MV-4-11 (cell line): ENCODE measurements at regions not wholly inside any gene's neighbourhood (a gene's known extent, or its start where the extent isn't known, plus 50 kb on each side); places are given as distances from the start of the nearest gene placed in this dataset.
A peak's percentile ranks its signal among the peaks of the same experiment; 100 is the strongest.

ENCODE experiments used
- DNase-seq: peaks from one replicate; lab custom pipeline; 2025; lab: John Stamatoyannopoulos, UW

DNA sequence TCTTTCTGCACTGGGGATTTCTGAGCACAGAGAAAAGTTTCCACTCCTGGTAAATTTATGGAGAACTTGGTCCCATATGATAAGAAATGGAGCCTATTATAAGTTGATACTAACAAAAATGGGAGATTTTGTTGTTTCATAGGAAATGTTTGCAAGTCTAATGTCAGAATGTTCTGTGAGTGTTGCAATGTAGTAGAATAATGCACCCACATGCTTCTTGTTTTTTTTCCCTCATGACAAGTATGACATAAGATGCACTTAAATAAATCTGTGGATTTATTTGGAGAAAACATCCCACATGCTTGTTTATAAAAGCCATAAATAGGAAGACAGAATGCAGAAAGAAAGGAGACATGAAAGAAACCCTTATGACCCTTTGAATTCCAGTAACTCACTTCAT lies 50.8 kb upstream of the KCNJ6 start:
- DNase-seq, result no peak

DNA sequence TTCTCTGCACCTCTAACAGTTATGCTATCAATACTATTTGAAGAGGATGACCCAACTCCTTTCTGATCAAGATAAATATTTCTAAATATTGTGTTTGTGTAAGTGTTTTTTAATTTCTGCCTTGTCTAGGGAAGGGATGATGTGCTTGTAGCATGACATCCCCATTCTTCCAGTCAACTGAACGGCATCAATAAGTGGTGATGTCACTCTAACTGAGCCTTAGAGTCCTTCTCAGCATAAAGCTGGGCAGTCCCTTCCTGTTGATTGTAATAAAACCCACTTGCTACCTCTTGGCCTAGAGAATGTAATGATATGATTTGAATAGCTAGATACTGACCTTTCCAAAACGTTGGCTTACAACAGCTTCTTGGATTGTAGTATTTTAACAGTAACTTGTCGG lies 52.5 kb upstream of the KCNJ6 start:
- no peak for DNase-seq

DNA sequence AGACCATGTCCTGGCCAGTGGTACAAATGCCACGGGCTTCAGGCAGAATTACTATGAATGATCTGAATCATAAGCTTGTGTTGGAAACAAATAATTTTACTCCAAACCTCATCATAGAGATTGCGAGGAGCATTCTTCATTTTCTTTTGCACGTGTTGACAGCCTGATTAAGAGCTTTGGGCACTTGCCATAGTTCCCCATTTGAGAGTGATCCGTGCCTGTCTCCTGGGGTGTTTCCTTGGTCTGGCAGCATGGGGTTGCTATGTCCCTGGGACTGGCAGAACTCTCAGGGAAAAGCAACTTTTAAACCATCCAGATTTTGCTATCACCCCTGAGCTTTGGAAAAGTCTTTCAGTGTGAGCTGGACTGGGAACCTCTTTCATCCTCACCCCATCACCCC lies 54.3 kb upstream of the KCNJ6 start:
- no peak for DNase-seq

DNA sequence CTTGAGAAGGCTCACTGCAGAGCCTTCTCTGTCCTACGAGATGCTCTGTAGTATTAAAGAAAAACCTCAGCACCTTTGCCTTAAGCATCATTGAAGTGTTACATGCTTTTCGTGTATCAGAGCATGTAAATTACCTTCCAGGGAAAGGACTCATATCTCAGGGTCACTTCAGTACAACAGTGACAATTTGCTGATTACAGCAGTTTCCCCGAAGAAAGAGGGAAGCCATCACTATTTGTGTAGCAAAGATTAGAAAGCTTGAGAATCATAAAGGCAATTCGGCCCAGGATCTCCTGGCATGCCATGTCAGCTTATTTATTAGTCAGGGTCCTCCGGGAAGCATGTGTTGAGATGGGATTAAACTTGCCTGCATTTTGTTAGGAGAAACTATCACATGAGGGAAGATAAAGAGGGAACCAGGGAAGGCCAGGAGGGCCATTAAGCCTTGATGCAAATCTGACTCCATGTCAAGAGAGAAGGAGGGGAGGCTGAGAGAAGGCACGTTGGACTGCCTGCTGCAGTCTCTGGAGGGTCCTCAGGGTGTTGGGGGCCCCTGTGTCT lies 55.2 kb upstream of the KCNJ6 start:
- no peak for DNase-seq

DNA sequence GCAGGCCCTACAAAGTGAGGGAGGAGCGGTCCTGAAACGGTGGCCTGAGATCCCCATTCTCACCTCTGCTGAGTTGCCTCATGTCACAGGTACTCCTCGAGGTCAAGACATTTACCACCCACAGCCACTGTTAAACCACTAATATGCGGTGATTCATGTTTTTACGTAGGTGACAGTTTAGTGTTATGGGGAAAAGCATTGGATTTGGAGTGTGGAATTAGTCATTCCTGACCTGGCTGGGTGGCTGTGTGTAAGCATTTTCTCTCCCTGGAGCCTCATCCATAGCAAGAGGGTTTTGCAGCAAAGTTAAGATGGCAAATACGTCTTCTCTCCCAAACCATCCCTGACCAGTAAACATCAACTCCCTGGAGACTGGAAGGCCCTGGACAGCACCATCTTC lies 57.8 kb upstream of the KCNJ6 start:
- DNase-seq, result no peak

DNA sequence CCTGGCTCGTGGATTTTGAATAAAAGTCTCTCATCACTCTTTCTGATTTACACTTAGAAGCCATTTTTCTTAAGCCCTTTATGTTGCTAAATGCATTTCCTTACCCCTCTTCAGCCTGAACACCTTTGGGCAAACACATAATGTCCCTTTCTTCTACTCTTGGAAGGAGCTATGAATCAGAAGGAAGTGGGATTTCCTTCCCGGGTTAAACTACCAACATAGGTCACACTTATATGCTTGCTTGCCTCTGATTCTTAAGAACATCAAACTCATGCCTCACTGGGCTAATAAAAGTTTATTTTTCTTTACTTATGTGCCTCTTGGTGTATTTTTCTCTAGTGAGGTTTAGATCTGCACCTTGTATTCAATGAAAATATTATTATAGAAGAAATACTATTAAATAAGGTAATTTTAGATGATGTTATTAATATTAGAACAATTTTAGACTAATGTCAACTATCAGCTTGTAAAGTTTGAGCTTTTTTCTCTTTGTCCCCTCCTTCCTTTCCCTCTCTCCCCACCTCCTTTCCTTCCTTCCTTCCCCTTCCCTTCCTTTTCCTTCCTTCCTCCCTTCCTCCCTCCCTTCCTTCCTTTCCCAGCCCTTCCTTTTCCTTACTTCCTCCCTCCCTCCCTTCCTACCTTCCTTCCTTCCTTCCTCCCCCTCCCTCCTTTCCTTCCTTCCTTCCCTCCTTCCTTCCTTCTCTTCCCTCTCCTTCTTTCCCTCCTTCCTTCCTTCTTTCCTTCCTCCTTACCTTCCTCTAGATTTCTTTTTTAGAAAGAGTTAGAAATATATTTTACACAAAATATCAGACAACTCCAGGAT lies 66.5 kb upstream of the KCNJ6 start:
- DNase-seq, result no peak

DNA sequence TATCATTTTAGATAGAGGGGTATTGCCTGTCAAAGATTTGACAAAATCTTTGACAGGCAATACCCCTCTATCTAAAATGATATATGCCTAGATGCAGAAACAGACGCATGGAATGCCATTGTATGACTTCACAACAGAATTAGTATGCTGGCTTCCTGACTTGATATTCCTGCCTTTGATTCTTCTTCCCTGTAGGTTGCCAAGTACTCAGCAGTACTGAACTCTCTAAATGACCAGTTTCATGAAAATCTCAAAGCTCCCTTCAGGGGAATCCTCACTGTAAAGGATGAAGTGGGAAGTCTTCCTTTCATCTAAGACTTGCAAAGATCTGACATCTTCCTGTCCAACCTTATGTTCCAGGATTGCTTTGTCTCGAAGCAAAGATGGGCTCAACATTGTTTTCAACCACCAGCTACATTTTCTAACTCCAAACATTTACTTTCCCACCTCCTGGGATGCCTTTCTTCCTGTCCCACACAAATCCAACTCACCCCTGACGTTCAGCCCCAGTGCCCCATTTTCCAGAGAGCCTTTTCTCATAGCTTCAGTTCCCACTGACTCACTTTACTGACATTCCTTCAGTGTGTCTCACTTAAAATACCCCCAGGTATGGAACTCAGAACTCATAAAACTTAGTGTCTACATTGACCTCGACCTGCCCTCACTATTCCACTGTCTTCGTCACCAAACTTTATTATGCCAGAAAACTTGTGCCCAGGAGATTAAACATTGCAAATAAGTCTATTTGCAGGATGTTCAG lies 67.3 kb upstream of the KCNJ6 start:
- no peak for DNase-seq

DNA sequence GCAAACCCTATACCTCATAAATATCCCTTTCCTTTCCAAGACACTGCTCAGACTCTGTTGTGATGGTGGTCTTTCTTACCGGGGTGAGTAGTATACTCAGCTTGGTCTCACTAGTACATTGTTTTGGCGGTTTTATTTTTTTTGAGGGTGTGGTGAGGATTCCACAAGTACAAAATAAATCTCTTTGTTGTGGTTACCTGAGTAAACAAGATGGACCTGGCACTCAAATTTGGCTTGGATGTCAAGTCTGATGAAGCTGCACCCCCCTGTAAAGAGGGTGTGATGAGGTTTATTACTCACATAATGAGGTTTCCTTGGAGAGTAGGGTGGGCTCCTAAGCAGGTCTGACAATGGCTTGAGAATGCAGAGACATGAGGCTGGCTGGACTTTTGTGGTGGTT lies 68.2 kb upstream of the KCNJ6 start:
- no peak for DNase-seq

DNA sequence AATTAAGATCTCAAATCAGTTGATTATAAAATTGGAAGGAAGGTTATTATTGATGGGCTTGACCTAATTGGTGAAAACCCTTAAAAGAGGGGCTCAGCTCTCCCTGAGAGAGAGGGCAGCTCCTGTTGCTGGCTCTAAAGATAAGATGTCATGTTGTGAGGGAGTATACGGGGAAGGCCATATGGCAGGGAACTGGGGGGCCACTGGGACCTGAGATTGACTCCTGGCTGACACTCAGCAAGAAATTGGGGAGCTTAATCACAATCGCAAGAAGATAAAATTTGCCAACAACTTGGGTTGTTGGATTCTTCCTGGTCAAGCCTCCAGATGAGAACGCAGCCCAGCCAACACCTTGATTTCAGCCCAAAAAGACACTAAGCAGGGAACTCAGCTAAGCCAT lies 69.7 kb upstream of the KCNJ6 start:
- DNase-seq, result no peak

DNA sequence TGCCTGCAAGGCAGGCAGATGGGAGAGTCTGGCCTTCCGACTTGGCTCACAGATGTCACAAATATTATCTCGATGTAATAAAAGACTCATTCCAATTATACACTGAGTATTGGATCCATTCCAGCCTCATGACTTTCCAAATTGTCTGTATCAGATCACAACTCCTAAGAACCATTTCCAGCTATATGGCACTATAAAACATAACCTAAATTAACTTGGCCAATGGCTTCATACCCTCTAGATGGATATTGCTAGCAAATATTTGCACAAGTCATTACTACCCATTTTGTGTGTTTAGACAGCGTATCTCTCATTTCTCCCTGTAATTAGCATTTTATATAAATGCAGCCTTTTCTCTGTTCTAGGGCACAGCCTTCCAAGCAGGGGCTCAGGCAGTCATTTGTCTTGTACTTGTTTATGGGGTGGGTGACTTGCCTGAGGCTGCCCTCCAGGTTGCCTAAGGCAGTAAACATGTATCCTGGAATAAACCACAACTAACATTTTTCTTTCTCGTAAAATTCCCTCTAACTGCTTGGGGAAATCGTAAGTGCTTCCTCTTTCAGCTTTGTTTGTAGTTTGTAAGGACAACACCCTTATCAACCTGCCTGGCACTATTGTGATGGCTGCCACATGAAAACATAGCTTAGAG lies 70.6 kb upstream of the KCNJ6 start:
- DNase-seq, result no peak

DNA sequence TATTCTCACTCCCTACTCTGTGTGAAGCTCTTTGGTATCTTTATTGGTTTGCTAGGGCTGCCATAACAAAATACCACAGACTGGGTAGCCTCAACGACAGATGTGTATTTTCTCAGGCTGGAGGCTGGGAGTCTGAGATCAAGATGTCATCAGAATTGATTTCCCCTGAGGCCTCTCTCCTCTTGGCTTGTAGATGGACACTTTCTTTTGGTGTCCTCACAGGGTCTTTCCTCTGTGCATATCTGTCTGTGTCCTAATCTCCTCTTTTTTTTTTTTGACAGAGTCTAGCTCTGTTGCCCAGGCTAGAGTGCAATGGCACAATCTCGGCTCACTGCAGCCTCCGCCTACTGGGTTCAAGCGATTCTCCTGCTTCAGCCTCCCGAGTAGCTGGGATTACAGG lies 71.4 kb upstream of the KCNJ6 start:
- no peak for DNase-seq

DNA sequence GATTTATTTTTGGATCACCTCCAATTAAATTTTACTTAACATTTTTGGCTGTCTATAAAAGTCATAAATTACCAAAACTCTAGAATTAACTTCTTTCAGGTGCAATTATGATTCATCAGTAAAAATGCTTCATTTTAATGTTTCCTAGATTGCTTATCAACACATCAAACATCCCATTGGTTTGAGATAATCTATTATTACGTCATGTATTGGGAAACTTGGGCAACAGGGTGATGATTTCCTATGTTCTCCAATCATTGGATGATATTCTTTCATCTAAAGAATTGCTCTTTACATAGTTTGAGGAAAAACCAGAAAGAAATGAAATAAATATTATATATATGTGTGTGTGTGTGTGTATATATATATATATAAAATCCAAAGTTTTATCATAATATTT lies 76.8 kb upstream of the KCNJ6 start:
- no peak for DNase-seq

DNA sequence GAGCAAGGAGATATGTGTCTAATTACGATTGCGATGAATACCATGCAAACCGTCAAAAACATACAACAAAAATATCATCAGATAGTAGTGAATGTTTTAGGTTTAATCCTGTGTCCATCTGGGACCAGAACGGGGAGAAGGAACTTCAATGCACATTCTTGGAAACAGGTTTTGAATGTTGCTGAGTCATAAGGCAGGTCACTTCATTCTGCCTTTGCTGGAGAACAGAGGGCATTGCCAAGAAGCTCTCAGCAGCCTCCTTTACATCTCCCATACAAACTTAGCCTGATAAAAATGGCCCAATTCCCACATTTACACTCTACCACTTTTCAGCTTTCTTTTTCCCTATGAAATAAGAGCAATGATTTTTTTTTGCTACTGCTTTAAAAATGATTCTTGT lies 78.0 kb upstream of the KCNJ6 start:
- no peak for DNase-seq

DNA sequence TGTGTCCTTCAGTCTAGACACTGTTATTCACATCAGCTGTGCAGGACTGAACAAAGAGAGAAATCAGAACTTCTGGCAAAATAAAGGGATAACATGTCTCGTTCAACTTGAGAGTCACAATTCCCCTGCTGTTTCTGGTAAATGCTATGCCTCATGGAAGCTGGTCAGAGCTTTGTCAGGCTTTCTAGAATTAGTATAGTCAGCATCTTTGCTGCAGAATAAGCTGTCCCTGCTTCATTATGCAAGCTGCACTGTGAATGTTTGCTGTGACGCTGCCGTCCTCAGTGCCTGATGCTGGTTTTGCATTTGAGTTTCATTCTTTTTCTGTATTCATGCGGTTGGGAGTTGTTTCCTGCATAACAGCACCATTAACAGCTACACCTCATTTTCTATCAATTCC lies 96.4 kb upstream of the KCNJ6 start:
- DNase-seq, result no peak

DNA sequence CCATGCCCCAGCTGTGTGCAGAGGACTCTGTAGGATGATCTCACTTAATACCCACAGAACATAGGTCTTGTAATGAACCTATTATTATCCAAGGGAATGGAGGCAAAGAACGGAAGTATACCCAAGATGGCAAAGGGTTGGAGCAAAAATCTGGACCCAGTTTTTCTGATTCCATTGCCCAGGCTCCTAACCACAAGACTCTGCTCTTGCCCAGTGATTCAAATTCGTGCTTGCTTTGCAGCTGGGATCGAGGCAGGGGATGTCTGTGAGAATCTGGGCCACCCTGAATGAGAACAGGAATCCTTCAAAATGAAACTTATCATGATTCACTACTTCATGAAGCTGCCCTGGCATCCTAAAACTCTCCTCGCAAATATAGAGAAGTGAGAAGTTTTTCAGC lies 97.5 kb upstream of the KCNJ6 start:
- DNase-seq, result no peak

DNA sequence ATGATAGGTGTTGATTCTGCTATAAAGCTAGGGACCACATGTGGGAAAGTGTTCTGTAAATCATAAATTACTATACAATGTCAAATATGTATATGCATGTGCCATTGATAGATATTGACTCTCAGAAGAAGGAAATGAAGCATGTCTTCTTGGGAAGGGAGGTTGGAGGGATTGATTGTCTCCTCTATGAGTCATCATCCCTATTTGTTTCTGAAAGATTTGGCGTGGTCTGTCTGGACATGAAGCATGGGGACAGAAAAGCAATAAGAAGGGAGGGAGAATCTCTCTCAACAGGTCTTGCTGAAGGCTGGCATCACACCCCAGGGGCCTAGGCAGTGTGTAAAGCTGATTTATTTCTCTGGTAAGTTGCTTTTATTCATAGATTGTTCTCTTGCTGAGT lies 98.0 kb upstream of the KCNJ6 start:
- DNase-seq, result no peak

DNA sequence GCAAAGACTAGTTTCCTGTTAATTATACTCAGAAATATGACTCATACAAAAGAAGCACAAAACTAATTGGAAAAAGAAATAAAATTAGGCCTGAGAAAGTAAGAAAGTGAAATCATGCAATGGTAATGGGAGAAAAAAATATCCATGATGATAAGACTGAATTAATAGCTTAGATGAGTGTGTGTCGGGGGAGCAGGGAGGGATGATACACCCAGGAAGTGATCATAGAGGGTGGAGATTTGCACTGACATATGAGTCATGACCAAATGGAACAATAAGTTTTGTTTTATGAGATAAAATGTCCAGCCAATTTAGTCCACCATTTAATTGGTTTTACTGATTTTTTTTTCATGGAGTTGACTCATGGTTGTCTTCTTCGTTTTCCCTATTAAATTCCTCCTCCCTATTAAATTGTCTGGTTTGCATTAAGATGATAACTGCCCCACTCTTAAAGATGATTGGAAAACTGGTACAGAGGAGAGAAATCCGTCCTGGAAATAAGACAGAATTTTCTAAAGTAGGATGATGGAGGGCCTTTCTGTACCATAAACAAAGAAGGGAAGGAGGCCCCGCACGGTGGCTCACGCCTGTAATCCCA lies 111.7 kb upstream of the KCNJ6 start:
- no peak for DNase-seq

DNA sequence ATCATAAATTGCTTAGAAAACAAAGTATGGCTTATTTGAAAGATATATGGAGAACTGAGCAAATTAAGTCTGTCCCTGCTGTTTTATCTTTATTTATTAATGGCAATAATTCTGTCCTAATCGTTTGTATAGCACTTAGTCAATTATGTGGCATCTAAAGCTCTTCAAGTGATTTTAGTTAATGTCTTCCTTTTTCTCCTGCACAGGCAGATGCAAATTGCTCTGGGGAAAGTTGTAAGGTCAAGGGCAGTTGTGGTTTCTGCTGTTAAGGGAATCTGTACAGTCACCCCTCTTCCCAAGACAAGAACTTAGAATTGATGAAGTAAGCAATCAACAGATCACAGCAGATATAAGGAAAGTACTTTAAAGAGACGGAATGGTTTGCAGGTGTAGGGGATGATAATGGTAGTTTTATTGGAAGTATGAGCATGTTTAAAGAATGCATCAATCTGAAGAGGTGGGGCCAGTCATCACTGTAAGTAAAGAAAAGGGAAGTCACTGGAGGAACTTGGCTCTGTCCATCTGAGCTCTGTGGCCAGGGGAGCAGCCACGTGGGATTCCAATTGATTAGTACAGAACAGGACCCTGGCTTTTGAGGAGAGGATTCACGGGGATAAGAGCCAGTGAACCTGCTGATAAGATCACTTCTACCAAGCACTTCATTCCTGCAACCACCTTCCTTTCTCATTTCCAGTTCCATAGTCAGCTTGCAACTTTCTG lies 116.0 kb upstream of the KCNJ6 start:
- DNase-seq, result peak; percentile 22

DNA sequence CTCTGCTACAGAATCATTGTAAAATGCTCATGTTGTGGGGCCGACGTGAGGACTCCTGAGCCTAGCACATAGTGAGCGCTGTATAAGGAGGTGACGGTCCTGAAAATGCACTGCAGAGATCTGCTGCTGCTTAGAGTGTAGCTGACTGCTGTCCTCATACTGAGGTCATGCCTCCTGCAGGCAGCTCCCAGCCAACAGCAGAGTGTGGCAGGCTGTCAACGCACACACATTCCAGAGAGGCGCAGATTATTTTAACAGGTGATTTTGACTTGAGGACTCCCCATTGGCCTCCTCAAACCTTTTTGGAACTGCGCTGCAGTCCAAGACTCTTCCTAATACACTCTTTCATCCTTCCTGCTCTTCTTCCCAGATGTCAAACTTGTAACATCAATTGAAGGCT lies 119.8 kb upstream of the KCNJ6 start:
- no peak for DNase-seq

DNA sequence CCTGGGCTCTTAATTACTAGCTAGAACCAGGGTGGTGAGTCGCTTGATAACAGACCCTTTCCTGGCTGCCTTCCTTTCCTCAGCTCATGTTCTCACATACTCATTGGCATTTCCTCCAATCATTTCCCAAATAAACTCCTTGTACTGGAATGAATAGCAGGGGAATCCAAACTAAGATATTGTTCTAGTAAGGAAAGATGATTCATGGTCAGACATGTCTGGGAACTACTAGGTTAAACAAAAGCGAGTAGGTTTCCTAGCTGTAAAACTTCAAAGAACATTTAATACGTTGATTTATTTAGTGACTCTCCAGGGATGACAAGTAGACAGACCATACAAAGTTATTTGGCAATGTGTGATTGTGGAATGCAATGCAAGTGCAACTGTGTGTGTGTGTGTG lies 121.2 kb upstream of the KCNJ6 start:
- DNase-seq, result no peak

DNA sequence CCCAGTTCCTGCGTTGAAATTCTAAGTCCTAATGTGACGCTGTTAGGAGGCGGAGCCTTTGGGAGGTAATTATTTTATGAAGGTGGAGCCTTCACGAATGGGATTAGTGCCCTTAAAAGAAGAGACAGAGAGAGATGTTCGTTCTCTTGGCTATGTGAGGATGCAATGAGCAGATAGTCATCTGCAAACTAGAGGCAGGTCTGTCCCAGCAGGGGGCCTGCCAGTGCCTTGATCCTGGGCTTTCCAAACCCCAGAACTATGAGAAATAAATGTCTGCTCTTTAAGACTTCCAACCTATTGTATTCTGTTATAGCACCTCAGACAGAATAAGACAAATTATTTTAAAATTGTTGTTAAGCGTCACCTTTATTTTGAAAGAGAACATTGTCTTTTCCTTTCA lies 123.1 kb upstream of the KCNJ6 start:
- DNase-seq, result no peak

DNA sequence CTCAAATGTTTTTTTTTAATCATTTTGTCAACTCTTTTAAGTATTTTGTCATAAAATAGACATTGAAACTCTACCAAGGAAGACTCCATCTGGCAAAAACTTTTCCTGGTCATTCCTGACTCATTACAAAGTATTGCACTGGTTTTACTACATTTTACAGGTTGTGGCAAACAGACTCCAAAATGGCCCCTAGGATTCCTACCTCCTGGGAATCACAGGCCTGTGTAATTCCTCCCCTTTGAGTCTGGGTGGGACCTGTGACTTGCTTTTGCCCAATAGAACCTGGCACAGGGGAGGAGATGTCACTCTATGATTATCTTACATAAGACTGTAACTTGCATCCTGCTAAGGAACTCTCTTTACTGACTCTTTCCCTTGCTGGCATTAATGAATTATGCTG lies 123.6 kb upstream of the KCNJ6 start:
- DNase-seq, result no peak
